ENCODE measurements at regions not wholly inside any gene's neighbourhood (a gene's known extent, or its start where the extent isn't known, plus 50 kb on each side); places are given as distances from the start of the nearest gene placed in this dataset.

GRCh38 chr6:126764671-126765070, 353.8 kb upstream of the RSPO3 start:
- no peaks in the 10 kb centered on the region for H3K79me1 ChIP-seq (ENCODE audit: low read length)
- H3K23ac ChIP-seq (ENCODE audit: low read length): no peak overlapping the region
- H3K14ac ChIP-seq (ENCODE audit: low read length): no peak overlapping the region
- H2AK5ac ChIP-seq (ENCODE audit: low read length): no peak overlapping the region
- H3K27me3 ChIP-seq (ENCODE audit: insufficient read depth, low read length): no peaks in the 10 kb centered on the region
- no peak overlapping the region for H4K8ac ChIP-seq (ENCODE audit: low read depth, low read length)
- no peak for DNase-seq
- no peak overlapping the region for H3K18ac ChIP-seq (ENCODE audit: low read length)
- no CpG with 5 or more reads among the region's 4 CpGs for WGBS (ENCODE audit: extremely low coverage, insufficient coverage, insufficient read length)
- no peak overlapping the region for H3K27ac ChIP-seq (ENCODE audit: low read depth, low read length)
- H3K4ac ChIP-seq (ENCODE audit: low read depth, low read length): no peak overlapping the region
- H2BK12ac ChIP-seq (ENCODE audit: low read length): no peak overlapping the region
- H3K4me2 ChIP-seq (ENCODE audit: low read length): no peak overlapping the region
- H3K4me3 ChIP-seq (ENCODE audit: low read depth, low read length): no peak overlapping the region
- H3K9me3 ChIP-seq (ENCODE audit: insufficient read depth, low read depth, low read length): no peaks in the 10 kb centered on the region
- H3K4me1 ChIP-seq (ENCODE audit: control insufficient read depth in 1 of 2, insufficient read depth in 2 of 2, low read length in 2 of 2): no peaks in the 10 kb centered on the region
- no peaks in the 10 kb centered on the region for H3K36me3 ChIP-seq (ENCODE audit: control insufficient read depth in 1 of 2, insufficient read depth in 2 of 2, low read length in 2 of 2)
- H3K79me2 ChIP-seq (ENCODE audit: control insufficient read depth, insufficient read depth, low read length, poor library complexity): no peaks in the 10 kb centered on the region
- no peak overlapping the region for H4K12ac ChIP-seq (ENCODE audit: low read depth, low read length)
- H2BK5ac ChIP-seq (ENCODE audit: low read depth, low read length, poor library complexity): no peak overlapping the region
- no peak overlapping the region for H2AFZ ChIP-seq (ENCODE audit: insufficient read depth, low read length, poor library complexity)
- no peak overlapping the region for H2BK120ac ChIP-seq (ENCODE audit: insufficient read depth, low read length, poor library complexity)
- no peak overlapping the region for H4K91ac ChIP-seq (ENCODE audit: low read depth, low read length)
- H3K9ac ChIP-seq (ENCODE audit: low read length): no peak overlapping the region

- no peak for DNase-seq
- Histone ChIP-seq H3K4me3 (ENCODE audit: low read depth, low read length) (no peak overlapping the region), H4K8ac (ENCODE audit: low read depth, low read length) (no peak overlapping the region), H3K9me3 (ENCODE audit: insufficient read depth, low read depth, low read length) (no peaks in the 10 kb centered on the region), H3K36me3 (ENCODE audit: control insufficient read depth in 1 of 2, insufficient read depth in 2 of 2, low read length in 2 of 2) (no peaks in the 10 kb centered on the region), H3K27ac (ENCODE audit: low read depth, low read length) (no peak overlapping the region), H3K18ac (ENCODE audit: low read length) (no peak overlapping the region), H3K9ac (ENCODE audit: low read length) (no peak overlapping the region), H3K14ac (ENCODE audit: low read length) (no peak overlapping the region), H2BK5ac (ENCODE audit: low read depth, low read length, poor library complexity) (no peak overlapping the region), H2BK120ac (ENCODE audit: insufficient read depth, low read length, poor library complexity) (no peak overlapping the region), H4K12ac (ENCODE audit: low read depth, low read length) (no peak overlapping the region), H3K4me2 (ENCODE audit: low read length) (no peak overlapping the region), H2BK12ac (ENCODE audit: low read length) (no peak overlapping the region), H3K79me2 (ENCODE audit: control insufficient read depth, insufficient read depth, low read length, poor library complexity) (no peaks in the 10 kb centered on the region), H3K4me1 (ENCODE audit: control insufficient read depth in 1 of 2, insufficient read depth in 2 of 2, low read length in 2 of 2) (no peaks in the 10 kb centered on the region), H3K27me3 (ENCODE audit: insufficient read depth, low read length) (no peaks in the 10 kb centered on the region), H3K23ac (ENCODE audit: low read length) (no peak overlapping the region), H2AFZ (ENCODE audit: insufficient read depth, low read length, poor library complexity) (no peak overlapping the region), H3K4ac (ENCODE audit: low read depth, low read length) (no peak overlapping the region), H4K91ac (ENCODE audit: low read depth, low read length) (no peak overlapping the region), H2AK5ac (ENCODE audit: low read length) (no peak overlapping the region), H3K79me1 (ENCODE audit: low read length) (no peaks in the 10 kb centered on the region)
- 93% methylated on average over 2 of the region's 3 CpGs for WGBS (ENCODE audit: extremely low coverage, insufficient coverage, insufficient read length)
These were observed 351.7 kb upstream of the RSPO3 start for GRCh38 chr6:126766820-126767219.

GRCh38 chr6:126767711-126768110, 350.8 kb upstream of the RSPO3 start:
- no peaks in the 10 kb centered on the region for H3K79me1 ChIP-seq (ENCODE audit: low read length)
- no peak overlapping the region for H3K14ac ChIP-seq (ENCODE audit: low read length)
- H3K9ac ChIP-seq (ENCODE audit: low read length): no peak overlapping the region
- H2BK5ac ChIP-seq (ENCODE audit: low read depth, low read length, poor library complexity): no peak overlapping the region
- no peaks in the 10 kb centered on the region for H3K79me2 ChIP-seq (ENCODE audit: control insufficient read depth, insufficient read depth, low read length, poor library complexity)
- no peak overlapping the region for H3K4me2 ChIP-seq (ENCODE audit: low read length)
- DNase-seq: no peak
- no peaks in the 10 kb centered on the region for H3K27me3 ChIP-seq (ENCODE audit: insufficient read depth, low read length)
- WGBS (ENCODE audit: extremely low coverage, insufficient coverage, insufficient read length): no CpG with 5 or more reads among the region's 1 CpG
- no peak overlapping the region for H2AFZ ChIP-seq (ENCODE audit: insufficient read depth, low read length, poor library complexity)
- H3K4ac ChIP-seq (ENCODE audit: low read depth, low read length): no peak overlapping the region
- no peak overlapping the region for H4K12ac ChIP-seq (ENCODE audit: low read depth, low read length)
- no peak overlapping the region for H4K91ac ChIP-seq (ENCODE audit: low read depth, low read length)
- H3K27ac ChIP-seq (ENCODE audit: low read depth, low read length): no peak overlapping the region
- no peak overlapping the region for H3K4me3 ChIP-seq (ENCODE audit: low read depth, low read length)
- H3K4me1 ChIP-seq (ENCODE audit: control insufficient read depth in 1 of 2, insufficient read depth in 2 of 2, low read length in 2 of 2): no peaks in the 10 kb centered on the region
- no peaks in the 10 kb centered on the region for H3K9me3 ChIP-seq (ENCODE audit: insufficient read depth, low read depth, low read length)
- H2BK120ac ChIP-seq (ENCODE audit: insufficient read depth, low read length, poor library complexity): no peak overlapping the region
- H2BK12ac ChIP-seq (ENCODE audit: low read length): no peak overlapping the region
- no peak overlapping the region for H3K18ac ChIP-seq (ENCODE audit: low read length)
- no peak overlapping the region for H3K23ac ChIP-seq (ENCODE audit: low read length)
- no peaks in the 10 kb centered on the region for H3K36me3 ChIP-seq (ENCODE audit: control insufficient read depth in 1 of 2, insufficient read depth in 2 of 2, low read length in 2 of 2)
- no peak overlapping the region for H4K8ac ChIP-seq (ENCODE audit: low read depth, low read length)
- H2AK5ac ChIP-seq (ENCODE audit: low read length): no peak overlapping the region

- H3K4ac ChIP-seq (ENCODE audit: low read depth, low read length): no peak overlapping the region
- no peak overlapping the region for H3K4me3 ChIP-seq (ENCODE audit: low read depth, low read length)
- no peaks in the 10 kb centered on the region for H3K36me3 ChIP-seq (ENCODE audit: control insufficient read depth in 1 of 2, insufficient read depth in 2 of 2, low read length in 2 of 2)
- H2BK12ac ChIP-seq (ENCODE audit: low read length): no peak overlapping the region
- H3K18ac ChIP-seq (ENCODE audit: low read length): no peak overlapping the region
- H4K12ac ChIP-seq (ENCODE audit: low read depth, low read length): no peak overlapping the region
- H3K27me3 ChIP-seq (ENCODE audit: insufficient read depth, low read length): no peaks in the 10 kb centered on the region
- DNase-seq: no peak
- H3K4me1 ChIP-seq (ENCODE audit: control insufficient read depth in 1 of 2, insufficient read depth in 2 of 2, low read length in 2 of 2): peaks cover 3 to 6% of the 10 kb centered on the region in 2 experiments
- no peak overlapping the region for H2AK5ac ChIP-seq (ENCODE audit: low read length)
- no peak overlapping the region for H3K23ac ChIP-seq (ENCODE audit: low read length)
- no peaks in the 10 kb centered on the region for H3K79me2 ChIP-seq (ENCODE audit: control insufficient read depth, insufficient read depth, low read length, poor library complexity)
- no peak overlapping the region for H4K8ac ChIP-seq (ENCODE audit: low read depth, low read length)
- H3K79me1 ChIP-seq (ENCODE audit: low read length): no peaks in the 10 kb centered on the region
- H3K4me2 ChIP-seq (ENCODE audit: low read length): no peak overlapping the region
- no peak overlapping the region for H4K91ac ChIP-seq (ENCODE audit: low read depth, low read length)
- WGBS (ENCODE audit: extremely low coverage, insufficient coverage, insufficient read length): no CpG with 5 or more reads among the region's 1 CpG
- no peaks in the 10 kb centered on the region for H3K9me3 ChIP-seq (ENCODE audit: insufficient read depth, low read depth, low read length)
- H2BK120ac ChIP-seq (ENCODE audit: insufficient read depth, low read length, poor library complexity): no peak overlapping the region
- no peak overlapping the region for H3K14ac ChIP-seq (ENCODE audit: low read length)
- H3K27ac ChIP-seq (ENCODE audit: low read depth, low read length): no peak overlapping the region
- no peak overlapping the region for H2AFZ ChIP-seq (ENCODE audit: insufficient read depth, low read length, poor library complexity)
- H2BK5ac ChIP-seq (ENCODE audit: low read depth, low read length, poor library complexity): no peak overlapping the region
- H3K9ac ChIP-seq (ENCODE audit: low read length): no peak overlapping the region
These were observed 348.3 kb upstream of the RSPO3 start for GRCh38 chr6:126770176-126770575.

Measured in trophoblast cell (in vitro differentiated cells and primary cell).